AG04450 (cell line): ENCODE measurements at regions not wholly inside any gene's neighbourhood (a gene's known extent, or its start where the extent isn't known, plus 50 kb on each side); places are given as distances from the start of the nearest gene placed in this dataset.

Source experiments
- CTCF ChIA-PET: fragments of 300-600, 350-600 bp; formaldehyde crosslinking; extraction: SDS; loops from one replicate; lab custom pipeline; 2022; ENCODE audit warnings: antibody characterized with exemption, inconsistent platforms; lab: Charles Lee
- POLR2A ChIA-PET: fragments of 350-600 bp; formaldehyde crosslinking; extraction: SDS; loops from one replicate; lab custom pipeline; 2021; ENCODE audit warnings: antibody characterized with exemption, inconsistent platforms; lab: Yijun Ruan, JAX
- DNase-seq: peaks from one replicate; pipeline ENCODE4 v3.0.0-alpha.2; 2011; ENCODE audit warnings: low read depth, low spot score
- H3K27ac ChIP-seq: one replicate; pipeline ENCODE4 v1.5.1; 2012; ENCODE audit warnings: low read depth, low read length, control low read depth
- H3K27me3 ChIP-seq: one replicate; pipeline ENCODE4 v1.6.0; 2012; ENCODE audit warnings: low read length; ENCODE audit not compliant: control insufficient read depth, insufficient read depth
- H3K4me3 ChIP-seq: 2 replicates; pipeline ENCODE4 v1.5.1; 2011; ENCODE audit warnings: mild to moderate bottlenecking, low read depth, low read length, control low read depth
- H3K9me3 ChIP-seq: 2 replicates; pipeline ENCODE4 v1.5.1; 2012; ENCODE audit warnings: low read length; ENCODE audit not compliant: control insufficient read depth, insufficient read depth
- TF ChIP-seq, protein P1 (sequence below): IDR thresholded peaks from 2 replicates; pipeline ENCODE4 v1.5.1; 2011; ENCODE audit warnings: low read depth, low read length, control low read depth, inconsistent platforms

DNA sequence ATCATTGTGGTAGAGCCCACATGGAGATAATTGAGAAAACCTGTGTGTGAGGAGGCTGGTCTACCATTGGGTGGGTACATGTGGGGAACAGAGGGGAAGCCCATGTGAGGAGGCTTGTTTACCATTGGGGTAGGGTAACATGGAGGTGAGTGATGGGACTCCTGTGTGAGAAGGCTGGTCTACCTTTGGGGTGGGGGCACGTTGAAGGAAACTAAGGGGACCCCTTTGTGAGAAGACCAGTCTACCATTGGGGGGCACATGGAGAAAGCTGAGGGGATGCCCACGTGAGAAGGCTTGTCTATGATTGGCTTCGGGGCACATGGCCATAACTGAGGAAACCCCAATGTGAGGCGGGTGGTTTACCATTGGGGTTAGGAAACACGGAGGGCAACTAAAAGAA, 158.5 kb downstream of the FBLN2 start:
- POLR2A ChIA-PET = no interaction called here
- no peak for DNase-seq
- TF ChIP-seq, protein P1, sequence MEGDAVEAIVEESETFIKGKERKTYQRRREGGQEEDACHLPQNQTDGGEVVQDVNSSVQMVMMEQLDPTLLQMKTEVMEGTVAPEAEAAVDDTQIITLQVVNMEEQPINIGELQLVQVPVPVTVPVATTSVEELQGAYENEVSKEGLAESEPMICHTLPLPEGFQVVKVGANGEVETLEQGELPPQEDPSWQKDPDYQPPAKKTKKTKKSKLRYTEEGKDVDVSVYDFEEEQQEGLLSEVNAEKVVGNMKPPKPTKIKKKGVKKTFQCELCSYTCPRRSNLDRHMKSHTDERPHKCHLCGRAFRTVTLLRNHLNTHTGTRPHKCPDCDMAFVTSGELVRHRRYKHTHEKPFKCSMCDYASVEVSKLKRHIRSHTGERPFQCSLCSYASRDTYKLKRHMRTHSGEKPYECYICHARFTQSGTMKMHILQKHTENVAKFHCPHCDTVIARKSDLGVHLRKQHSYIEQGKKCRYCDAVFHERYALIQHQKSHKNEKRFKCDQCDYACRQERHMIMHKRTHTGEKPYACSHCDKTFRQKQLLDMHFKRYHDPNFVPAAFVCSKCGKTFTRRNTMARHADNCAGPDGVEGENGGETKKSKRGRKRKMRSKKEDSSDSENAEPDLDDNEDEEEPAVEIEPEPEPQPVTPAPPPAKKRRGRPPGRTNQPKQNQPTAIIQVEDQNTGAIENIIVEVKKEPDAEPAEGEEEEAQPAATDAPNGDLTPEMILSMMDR = no peak
- no peaks in the 10 kb centered on the region for H3K27me3 ChIP-seq
- CTCF ChIA-PET = no interaction called here
- H3K27ac ChIP-seq = no peak overlapping the region
- no peak overlapping the region for H3K4me3 ChIP-seq
- peaks cover 4% of the 10 kb centered on the region; the same call in 1 of the 2 replicates for H3K9me3 ChIP-seq

GRCh38 chr3:13706886-13707285, 158.0 kb downstream of the FBLN2 start:
- no peak overlapping the region for H3K27ac ChIP-seq
- no peaks in the 10 kb centered on the region for H3K27me3 ChIP-seq
- CTCF ChIA-PET = no interaction called here
- TF ChIP-seq, protein P1 = no peak
- DNase-seq = no peak
- POLR2A ChIA-PET = no interaction called here
- peaks cover 4% of the 10 kb centered on the region; the same call in 1 of the 2 replicates for H3K9me3 ChIP-seq
- H3K4me3 ChIP-seq = no peak overlapping the region

DNA sequence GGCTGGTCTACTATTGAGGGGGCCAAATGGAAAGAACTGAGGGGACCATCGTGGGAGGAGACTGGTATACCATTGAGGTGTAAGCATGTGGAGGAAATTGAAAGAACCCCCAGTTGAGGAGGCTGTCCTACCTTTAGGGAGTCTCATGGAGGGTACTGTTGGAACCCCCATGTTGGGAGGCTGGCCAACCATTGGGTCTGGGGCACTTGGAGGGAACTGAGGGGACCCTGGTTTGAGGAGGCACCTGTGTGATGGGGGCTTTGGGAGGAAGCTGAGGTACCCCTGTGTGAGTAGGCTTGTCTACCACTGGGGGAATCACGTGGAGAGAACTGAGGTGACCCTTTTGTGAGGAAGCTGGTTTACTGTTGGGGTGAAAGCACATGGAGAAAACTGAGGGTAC, 157.5 kb downstream of the FBLN2 start:
- TF ChIP-seq, protein P1 = no peak
- no peaks in the 10 kb centered on the region for H3K27me3 ChIP-seq
- H3K27ac ChIP-seq = no peak overlapping the region
- ChIA-PET CTCF (no interaction called here), POLR2A (no interaction called here)
- no peak for DNase-seq
- H3K4me3 ChIP-seq = no peak overlapping the region
- peaks cover 4% of the 10 kb centered on the region; the same call in 1 of the 2 replicates for H3K9me3 ChIP-seq

- POLR2A ChIA-PET = no interaction called here
- CTCF ChIA-PET = no interaction called here
- no peak for DNase-seq
- H3K9me3 ChIP-seq = peaks cover 6% of the 10 kb centered on the region
- H3K4me3 ChIP-seq = no peak overlapping the region
- H3K27ac ChIP-seq = no peak overlapping the region
- TF ChIP-seq, protein P1 = no peak
- no peaks in the 10 kb centered on the region for H3K27me3 ChIP-seq
Observed at GRCh38 chr3:13705702-13706280, 156.9 kb downstream of the FBLN2 start.

GRCh38 chr3:13705051-13705450, 156.1 kb downstream of the FBLN2 start:
- CTCF ChIA-PET = no interaction called here
- Histone ChIP-seq H3K9me3 (peaks cover 7% of the 10 kb centered on the region), H3K27ac (no peak overlapping the region), H3K27me3 (no peaks in the 10 kb centered on the region), H3K4me3 (no peak overlapping the region)
- TF ChIP-seq, protein P1 = no peak
- no peak for DNase-seq
- POLR2A ChIA-PET = no interaction called here
